Islet precursor cell (in vitro differentiated cells): ENCODE measurements at regions not wholly inside any gene's neighbourhood (a gene's known extent, or its start where the extent isn't known, plus 50 kb on each side); places are given as distances from the start of the nearest gene placed in this dataset.
"Not testable (repeated sequence)": the region's sequence is repeated elsewhere in the genome, so short reads cannot be mapped to it uniquely, and the experiment has no call there.

Source experiments
- DNase-seq: peaks from one replicate; pipeline ENCODE4 v3.0.0-alpha.2; 2018

DNA sequence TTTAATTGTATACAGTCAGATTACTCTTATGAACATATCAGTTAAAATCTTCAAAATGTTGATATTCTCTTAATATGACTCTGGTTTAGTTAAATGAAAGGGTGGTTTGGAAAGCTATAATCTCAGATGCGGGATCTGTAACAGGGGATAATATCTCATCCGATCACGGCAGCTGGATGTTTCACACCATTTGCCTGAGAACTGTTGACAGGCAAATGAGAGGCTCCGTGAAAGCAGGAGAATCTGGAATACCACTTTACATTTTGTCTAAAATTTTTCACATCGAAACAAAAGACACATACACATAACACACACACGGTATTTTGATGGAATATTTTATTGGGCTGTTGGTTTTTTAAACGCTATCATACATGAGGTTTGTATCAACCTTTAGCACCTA, 518.6 kb upstream of the SLC39A10 start:
- DNase-seq = no peak

DNA sequence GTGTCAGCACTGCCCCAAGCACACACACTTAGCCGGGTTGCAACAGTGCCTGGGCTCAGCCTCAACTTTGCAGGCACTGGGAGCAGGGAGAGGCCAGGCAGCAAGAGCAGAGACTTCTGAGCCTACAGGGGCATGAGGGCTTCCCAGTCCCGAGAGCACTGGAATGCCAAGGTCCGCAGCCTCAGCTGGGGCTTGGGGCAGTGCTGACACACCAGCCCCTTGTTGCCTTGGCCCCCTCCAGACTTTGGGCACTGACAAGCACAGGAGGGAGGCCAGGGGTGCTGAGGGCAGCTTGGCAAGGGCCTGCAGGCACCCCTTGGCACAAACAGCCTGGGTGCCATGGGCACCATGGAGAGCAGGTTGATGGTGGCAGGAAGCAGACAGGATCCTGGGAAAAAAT, 531.1 kb upstream of the SLC39A10 start:
- not testable (repeated sequence) for DNase-seq

DNA sequence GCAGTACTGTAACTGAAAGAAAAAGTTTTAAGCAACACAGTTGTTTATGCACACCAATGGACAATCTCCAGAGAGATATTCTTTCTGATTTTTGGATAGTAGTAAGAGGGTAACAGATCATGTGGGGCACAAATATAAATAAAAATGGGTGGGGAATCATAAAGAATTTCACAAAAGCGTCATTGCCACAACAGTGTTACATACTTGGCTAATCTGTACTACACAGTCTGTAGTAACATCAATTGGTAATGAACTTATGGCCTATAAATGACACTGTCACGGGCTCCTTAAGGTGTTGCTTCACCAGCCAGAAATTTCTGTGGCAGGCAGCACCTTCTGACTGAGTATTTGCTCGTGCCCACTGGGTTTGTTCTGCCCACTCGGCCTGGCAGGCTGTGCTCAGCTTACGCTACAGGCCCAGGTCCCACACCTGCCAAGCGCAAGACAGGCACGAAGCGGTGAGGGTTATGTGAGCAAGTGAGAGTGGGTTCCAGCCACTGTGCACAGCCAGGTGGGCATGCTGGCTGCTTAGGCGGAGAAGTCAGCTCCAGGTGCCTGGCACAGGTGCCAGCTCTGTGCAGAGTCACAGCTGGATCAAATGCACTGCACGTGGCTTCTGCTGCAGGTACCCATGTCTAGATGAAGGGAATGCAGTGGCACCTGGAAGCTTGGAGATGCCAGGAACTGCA, 532.5 kb upstream of the SLC39A10 start:
- DNase-seq = no peak

DNA sequence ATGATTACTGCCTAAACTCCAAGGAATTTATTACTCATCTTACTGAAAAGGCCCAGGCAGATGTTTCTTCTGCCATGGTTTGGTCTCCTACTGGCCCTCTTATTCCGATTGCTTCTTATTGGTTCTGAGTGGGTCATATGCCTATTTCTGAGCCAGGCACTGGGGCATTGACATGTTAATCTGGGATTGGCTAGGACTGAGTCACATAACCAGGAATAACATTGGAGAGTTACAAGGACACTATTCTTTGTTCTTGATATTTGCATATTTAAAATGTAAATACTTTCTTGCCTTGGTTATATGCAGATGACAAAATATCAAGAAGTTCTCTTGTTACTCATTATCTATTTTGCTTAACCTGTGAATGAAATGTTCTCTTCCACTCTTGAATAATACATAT, 534.4 kb upstream of the SLC39A10 start:
- DNase-seq = no peak

DNA sequence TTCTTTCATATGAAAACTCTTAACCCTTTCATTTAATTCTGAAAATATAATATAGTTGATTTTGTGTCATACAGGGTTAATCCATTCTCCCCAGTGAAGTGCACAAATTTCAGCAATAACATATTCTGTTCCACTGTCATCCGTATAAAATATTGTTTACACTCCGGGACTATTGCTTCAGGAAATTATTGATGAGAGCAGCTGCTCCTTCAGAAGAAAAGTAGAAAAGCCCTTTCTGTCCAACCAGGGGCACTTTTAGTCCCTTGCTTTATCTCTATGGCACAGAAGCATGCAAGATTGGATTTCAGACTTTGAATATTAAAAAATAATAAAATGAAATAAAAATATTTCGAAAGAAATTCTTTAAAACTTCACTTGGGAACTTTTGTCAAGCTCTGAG, 535.7 kb upstream of the SLC39A10 start:
- no peak for DNase-seq

DNA sequence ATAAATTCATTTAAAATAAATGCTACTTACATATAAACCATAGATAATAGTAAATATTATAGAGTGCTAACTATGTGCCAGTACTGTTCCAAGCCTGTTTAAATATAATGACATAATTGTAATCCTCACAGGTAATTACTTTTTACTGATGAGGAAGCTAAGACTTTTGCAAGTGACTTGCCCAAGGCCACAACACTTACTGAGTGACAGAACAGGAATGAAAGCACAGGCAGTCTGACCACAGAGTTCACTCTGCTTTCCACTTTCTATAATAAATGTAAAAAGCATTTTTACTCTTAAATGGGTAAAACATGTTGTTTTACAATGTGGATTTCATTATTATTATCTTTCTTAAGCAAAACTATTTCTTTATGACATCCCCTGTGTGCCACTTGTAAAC, 537.8 kb upstream of the SLC39A10 start:
- DNase-seq = no peak

DNA sequence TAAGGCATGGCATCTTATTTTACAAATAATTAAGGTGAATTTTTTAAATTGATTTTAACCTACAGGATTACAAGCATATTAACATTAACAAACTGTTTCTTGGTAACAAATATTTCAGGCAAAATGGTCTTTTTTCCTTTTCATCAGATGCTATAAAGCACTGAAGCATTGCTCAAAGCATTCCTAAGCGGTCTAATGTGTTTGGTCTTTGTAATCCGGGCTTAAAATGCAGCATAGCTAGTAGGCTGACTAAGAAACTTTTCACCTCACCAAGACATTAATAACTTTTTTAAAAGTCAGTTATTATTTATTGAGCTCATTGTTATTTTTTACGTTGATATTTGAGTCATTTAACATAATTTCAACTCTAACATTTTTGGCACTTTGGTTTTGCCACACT, 538.8 kb upstream of the SLC39A10 start:
- DNase-seq = no peak

DNA sequence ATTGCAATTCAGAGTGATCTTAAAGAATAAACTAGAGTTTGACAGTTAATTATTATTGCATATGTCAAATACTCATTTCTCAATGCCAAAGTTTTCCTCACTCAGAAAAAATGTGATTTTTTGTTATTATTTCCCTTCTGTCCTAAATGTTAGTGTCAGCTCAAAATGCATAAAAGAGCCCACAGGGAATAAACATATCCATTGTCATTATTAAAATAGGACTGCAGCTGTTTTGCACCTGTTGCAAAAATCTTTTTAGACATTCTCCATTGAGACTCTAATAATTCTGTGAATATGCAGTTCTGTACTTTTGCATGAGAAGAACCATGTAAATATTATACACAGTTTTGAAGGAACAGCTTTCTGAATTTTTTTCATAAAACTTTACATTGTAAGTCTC, 540.0 kb upstream of the SLC39A10 start:
- no peak for DNase-seq

DNA sequence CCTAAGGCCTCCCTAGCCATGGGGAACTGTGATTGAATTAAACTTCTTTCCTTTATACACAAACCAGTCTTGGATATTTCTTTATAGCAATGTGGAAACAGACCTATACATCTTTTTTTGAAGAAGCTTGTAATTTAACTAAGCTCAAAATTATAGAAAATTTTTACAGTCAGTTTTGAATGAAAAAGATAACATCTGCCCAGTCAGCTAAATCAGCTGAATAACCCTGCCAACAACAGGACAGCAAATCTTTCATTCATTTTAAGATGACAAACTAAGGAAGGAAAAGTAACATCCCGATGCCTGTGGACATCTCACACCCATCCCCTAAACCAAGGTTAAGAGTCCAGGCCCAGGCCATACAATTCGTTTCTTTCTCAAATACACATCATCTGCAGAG, 541.3 kb upstream of the SLC39A10 start:
- no peak for DNase-seq

DNA sequence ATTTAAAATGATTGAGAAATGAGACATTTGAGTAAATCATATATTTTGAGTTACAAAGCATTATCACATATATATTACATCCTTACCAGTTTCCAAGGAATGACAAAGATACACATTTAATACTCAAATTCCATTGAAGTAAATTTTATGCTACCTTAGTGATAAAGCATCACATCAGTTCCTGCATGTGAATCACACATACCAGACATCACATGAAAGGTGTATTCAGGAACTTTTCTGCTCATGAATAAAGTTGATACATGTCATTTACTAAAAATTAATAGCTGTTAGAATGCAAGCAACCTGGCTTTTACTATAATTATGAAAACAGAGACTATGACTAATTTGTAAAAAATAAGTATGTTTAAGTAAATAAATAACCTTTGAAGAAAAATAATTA, 548.8 kb upstream of the SLC39A10 start:
- no peak for DNase-seq

DNA sequence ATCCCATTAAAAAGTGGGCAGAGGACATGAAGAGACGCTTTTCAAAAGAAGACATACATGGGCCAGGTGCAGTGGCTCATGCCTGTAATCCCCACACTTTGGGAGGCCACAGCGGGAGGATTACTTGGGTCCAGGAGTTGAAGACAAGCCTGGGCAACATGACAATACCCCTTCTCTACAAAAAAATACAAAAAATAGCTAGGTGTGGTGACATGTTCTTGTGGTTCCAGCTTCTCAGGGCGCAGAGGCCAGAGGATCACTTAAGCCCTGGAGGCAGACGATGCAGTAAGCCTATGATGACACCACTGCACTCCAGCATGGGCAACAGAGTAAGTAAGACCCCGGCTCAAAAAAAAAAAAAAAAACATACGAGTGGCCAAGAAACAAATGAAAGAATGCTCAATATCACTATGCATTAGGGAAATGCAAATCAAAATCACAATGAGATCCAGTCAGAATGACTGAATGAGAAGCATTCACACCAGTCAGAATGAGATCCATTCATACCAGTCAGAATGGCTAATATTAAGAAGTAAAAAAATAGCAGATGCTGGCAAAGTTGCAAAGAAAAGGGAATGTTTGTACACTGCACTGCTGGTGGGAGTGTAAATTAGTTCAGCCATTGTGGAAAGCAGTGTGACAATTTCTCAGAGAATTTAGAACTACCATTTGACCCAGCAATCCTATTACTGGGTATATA, 550.2 kb upstream of the SLC39A10 start:
- no peak for DNase-seq

DNA sequence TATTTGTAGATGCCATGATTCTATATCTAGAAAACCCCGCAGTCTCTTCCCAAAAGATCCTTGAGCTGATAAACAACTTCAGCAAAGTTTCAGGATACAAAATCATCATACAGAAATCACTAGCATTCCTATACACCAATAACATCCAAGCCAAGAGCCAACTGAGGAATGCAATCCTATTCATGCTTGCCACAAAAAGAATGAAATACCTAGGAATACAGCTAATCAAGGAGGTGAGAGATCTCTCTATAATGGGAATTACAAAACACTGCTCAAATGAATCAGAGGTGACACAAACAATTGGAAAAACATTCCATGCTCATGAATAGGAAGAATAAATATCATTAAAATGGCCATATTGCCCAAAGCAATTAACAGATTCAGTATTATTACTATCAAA, 551.4 kb upstream of the SLC39A10 start:
- no peak for DNase-seq

DNA sequence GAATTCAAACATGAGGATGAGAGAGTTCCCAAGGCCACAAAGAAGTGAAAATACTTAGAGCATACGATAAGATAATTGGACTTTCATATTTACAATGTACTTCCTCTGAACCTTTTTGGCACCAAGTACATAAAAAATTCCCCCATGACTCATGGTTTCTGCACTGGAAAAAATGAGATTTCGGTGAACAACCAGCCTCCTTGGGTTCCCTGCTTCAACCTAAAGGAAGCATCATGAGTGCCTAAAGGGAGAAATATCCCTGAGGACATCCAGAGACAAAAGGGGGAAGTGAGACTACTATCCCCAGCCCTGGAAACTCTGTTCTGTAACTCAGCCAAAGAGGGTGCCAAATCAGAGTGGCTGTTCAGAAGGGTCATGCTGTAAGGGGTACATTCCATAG, 562.7 kb upstream of the SLC39A10 start:
- no peak for DNase-seq

DNA sequence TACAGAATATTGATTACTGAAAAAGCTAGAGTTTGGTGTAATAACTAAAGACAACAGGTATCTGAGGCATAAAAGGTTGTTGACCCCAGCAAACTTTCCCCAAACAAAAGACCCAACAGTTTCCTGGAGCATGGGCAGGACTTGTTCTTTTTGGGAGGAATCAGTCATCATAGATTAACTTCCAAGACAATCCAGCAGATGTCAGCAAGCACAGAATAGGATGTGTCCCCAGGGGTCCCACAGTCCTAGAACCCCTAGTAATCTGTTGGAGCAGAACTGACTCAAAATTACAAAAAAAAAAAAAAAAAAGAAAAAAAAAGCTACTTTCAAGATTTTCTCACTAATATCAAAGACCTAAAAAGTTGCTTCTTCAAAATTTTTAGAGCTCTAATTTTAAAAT, 564.7 kb upstream of the SLC39A10 start:
- no peak for DNase-seq

DNA sequence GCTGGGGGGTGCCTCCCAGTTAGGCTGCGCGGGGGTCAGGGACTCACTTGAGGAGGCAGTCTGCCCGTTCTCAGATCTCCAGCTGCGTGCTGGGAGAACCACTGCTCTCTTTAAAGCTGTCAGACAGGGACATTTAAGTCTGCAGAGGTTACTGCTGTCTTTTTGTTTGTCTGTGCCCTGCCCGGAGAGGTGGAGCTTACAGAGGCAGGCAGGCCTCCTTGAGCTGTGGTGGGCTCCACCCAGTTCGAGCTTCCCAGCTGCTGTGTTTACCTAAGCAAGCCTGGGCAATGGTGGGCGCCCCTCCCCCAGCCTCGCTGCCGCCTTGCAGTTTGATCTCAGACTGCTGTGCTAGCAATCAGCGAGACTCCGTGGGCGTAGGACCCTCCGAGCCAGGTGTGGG, 584.2 kb upstream of the SLC39A10 start:
- DNase-seq = peak; percentile 76

DNA sequence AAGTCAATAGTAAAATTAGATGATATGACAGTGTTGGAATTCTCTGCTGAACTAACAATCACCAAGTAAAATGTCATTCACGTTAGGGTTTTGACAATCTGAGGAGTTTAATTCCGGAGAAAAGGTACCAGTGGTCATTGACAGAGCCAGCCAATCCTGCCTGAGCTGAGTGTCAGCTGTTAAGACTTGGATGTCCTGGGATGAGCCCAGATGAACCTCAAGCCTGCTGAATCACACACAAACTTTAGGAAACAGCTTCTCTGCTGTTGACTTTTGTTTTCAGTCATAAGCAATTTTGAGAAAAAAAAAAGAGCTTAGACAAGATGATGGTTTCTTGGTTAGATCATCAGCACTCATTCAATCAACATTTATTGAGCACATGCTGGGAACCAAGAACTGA, 600.0 kb upstream of the SLC39A10 start:
- DNase-seq = no peak

DNA sequence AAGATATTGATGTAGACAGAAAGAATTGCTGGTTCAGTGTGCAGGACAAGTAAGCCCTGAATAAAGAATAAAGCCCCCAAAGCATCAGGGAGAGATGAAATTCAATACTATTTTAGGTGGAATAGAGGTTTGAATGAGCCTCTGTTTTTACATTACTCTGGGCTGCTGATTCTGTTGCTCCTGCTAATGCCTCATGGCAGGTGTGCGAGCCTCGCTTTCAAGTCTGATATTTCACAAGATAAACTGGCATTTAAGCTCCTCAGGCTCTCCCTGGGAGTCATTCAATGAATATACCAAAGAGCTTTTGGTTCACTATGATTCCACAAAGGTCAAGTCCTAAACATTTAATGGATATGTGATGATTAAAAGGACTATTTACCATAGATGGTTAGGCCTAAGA, 601.0 kb upstream of the SLC39A10 start:
- DNase-seq = no peak

DNA sequence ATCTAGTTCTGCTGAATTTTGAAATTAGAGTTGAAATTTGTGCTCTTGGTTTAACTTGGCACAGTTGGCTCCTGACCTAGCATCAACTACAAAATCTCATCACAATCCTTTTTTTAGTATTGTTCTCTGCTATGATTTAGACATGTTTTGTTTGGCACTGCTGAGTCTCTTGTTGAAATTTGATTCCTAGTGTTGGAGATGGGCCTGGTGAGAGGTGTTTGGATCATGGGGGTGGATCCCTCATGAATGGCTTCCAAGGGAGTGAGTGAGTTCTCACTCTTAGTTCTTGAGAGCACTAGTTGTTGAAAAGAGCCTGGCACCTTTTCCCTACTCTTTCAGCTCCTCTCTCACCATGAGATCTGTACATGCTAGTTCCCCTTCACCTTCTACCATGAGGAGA, 605.6 kb upstream of the SLC39A10 start:
- no peak for DNase-seq

DNA sequence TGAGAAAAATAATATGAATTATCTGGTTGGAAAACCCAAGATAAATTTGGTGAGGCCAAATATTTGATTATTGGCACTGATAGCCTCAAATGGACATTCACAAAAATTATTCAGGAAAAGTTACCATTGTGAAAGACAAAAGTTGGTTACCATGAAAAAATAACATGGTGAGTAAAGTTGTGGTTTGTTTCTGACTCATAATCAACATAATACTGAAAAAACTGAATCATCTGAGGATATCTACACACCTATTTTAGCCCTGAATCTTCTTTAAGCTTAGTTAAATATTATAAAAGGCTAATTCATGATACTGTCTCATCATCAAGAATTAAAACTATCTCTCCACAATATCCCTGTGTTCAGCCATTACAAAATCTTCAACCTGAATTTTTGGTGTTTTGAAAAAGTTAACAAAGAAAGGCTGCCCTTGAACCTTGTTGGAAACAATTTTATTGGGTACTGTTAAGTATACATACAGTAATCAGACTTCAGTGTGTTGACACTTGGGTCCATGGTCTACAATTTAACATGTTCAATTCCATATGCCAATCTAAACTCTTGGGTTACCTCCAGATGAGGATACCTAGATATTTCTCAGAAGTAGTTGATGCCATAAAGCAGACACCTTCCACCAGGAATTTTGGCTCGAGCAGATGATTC, 607.5 kb upstream of the SLC39A10 start:
- DNase-seq = no peak

DNA sequence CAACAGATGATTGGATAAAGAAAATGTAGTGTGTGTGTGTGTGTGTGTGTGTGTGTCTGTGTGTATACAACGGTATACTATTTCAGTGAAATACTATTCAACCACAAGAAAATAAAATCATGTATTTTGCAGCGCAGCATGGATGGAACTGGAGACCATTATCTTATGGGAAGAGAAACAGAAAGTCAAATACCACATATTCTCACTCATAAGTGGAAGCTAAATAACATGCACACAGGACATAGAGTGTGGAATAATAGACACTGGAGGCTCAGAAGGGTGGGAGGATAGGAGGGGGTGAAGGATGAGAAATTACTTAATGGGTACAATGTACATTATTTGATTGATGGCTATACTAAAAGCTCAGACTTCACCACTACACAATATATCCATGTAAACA, 609.1 kb upstream of the SLC39A10 start:
- DNase-seq = no peak

DNA sequence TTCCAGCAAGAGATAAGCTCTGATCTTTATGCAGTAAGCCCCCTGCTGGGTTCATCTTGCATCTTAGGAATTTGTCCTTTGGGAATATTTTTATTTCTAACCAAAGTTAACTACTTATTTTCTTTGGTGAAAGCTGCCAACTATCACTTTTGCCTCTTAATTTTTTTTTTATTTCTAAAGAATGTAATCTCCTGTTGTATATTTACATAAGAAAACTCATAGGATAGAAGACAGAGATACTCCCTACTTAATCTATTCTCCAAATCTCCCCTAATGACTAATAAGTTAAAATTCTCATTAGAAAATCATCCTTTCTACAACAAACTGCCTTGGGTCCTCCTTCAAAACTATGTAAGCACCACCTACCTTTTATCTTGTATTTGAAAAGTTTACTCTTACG, 612.2 kb upstream of the SLC39A10 start:
- DNase-seq = no peak

DNA sequence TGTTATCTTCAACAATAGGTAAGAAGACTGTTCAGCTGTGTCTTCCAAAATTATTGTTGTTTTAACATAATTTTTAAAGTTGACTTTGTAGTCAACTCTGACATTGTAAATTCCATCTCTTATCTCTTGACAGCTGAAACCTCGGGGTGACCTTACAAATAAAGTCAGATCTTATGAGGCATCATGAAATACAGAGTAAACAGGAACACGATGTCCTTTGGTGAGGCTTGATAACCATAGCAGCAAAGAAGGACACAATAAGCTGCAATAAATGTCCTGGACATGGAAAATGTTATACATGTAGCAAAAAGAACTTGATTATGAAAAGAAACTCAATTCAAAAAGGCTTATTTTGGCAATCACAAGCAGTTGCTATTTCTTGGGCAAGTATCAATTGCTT, 618.9 kb upstream of the SLC39A10 start:
- no peak for DNase-seq

DNA sequence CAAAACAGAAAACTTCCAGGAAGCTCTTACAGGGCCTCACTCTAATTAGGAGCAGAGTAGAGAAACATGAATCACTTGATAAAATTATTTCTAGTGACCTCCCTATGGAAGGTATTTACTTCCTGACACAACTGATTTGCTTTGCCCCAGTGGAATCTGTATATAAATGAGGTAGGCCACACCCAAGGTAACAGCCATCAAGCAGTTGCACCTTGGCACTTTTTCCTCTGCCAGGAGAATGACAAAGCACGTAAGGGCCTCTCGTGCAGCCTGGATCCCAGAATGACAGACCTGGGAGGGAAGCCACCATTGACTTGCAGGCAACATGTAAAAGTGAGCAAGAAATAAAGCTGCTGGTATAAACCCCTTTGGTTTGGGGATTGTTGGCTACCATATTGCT, 620.0 kb upstream of the SLC39A10 start:
- DNase-seq = no peak

DNA sequence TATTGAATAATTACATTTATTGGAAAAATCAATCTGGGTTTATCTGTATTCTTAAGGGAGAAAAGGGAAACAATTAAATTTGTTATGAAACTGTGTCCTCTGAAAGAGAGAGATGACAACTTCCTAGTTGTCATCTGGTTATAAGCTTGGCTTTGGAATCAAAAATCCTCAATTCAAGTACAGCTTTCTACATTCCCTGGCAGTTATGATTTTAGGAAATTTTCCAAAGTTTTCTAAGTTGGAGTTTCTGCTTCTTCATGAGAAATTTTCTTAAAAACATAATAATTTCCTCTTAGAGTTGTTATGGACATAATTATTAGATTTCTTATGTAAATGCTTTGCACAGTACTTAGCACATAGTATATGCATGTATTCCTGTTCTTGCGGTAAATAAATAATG, 625.6 kb upstream of the SLC39A10 start:
- DNase-seq = no peak
